Activated B cell treated with CpG ODN at 0.5 μM for 24 hours (primary cell): ENCODE measurements at regions not wholly inside any gene's neighbourhood (a gene's known extent, or its start where the extent isn't known, plus 50 kb on each side); places are given as distances from the start of the nearest gene placed in this dataset.

Experiments used
- ATAC-seq: fragments of 200-7000 bp; cut with Tn5 transposase; one replicate; pipeline ENCODE4 v1.10.0; 2021; ENCODE audit warnings: low read depth, mild to moderate bottlenecking, moderate library complexity
- CTCF ChIA-PET: fragments of 350-600 bp; sonication (Branson Sonifier 250); formaldehyde crosslinking; loops from one replicate; lab custom pipeline; 2021; ENCODE audit warnings: antibody characterized with exemption; lab: Charles Lee
- POLR2A ChIA-PET: fragments of 350-600 bp; sonication (Branson Sonifier 250); formaldehyde crosslinking; loops from one replicate; lab custom pipeline; 2021; ENCODE audit warnings: antibody characterized with exemption; lab: Charles Lee
- DNase-seq: peaks from one replicate; pipeline ENCODE4 v3.0.0; 2022
- H3K27ac Mint-ChIP-seq: one replicate; pipeline ENCODE4 v1.8.0; 2020; ENCODE audit warnings: mixed read lengths
- H3K27me3 Mint-ChIP-seq: one replicate; pipeline ENCODE4 v1.8.0; 2021; ENCODE audit warnings: mixed read lengths
- H3K36me3 Mint-ChIP-seq: one replicate; pipeline ENCODE4 v1.8.0; 2021; ENCODE audit warnings: low read depth, mixed read lengths
- H3K4me1 Mint-ChIP-seq: one replicate; pipeline ENCODE4 v1.8.0; 2021; ENCODE audit warnings: mixed read lengths
- H3K4me3 Mint-ChIP-seq: one replicate; pipeline ENCODE4 v1.8.0; 2020; ENCODE audit warnings: mild to moderate bottlenecking, mixed read lengths
- H3K9me3 Mint-ChIP-seq: one replicate; pipeline ENCODE4 v1.8.0; 2020; ENCODE audit warnings: mixed read lengths
- intact Hi-C: fragments of 100-400 bp; cut with micrococcal nuclease; formaldehyde crosslinking; loops from one replicate; pipeline ENCODE4 v1.15.1; 2024
- TF ChIP-seq, protein P1 (sequence below): fragments of 200-600 bp; IDR thresholded peaks from one replicate; pipeline ENCODE4 v1.8.0; 2022; ENCODE audit warnings: antibody characterized with exemption, mild to moderate bottlenecking

DNA sequence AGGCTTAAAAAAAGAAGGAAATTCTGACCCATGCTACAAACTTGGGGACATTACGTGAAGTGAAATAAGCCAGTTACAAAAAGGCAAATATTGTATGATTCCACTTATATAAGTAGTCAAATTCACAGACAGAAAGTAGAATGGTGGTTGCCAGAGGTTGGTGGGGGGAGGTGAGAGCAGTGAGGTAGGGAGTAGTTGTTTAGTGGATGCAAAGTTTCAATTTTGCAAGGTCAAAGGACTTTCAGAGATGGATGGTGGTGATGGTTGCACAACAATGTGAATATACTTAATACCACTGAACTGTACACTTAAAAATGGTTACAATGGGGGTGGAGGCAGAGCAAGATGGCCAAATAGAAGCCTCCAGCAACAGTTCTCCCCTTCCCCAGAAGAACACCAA is 86.2 kb upstream of the PLXNC1 start:
- Mint-ChIP-seq H3K27ac (no peak overlapping the region), H3K4me1 (no peaks in the 10 kb centered on the region), H3K27me3 (peaks cover 1% of the 10 kb centered on the region), H3K9me3 (no peaks in the 10 kb centered on the region), H3K36me3 (no peaks in the 10 kb centered on the region), H3K4me3 (no peak overlapping the region)
- ATAC-seq, result no peak
- no peak for DNase-seq
- TF ChIP-seq, protein P1, sequence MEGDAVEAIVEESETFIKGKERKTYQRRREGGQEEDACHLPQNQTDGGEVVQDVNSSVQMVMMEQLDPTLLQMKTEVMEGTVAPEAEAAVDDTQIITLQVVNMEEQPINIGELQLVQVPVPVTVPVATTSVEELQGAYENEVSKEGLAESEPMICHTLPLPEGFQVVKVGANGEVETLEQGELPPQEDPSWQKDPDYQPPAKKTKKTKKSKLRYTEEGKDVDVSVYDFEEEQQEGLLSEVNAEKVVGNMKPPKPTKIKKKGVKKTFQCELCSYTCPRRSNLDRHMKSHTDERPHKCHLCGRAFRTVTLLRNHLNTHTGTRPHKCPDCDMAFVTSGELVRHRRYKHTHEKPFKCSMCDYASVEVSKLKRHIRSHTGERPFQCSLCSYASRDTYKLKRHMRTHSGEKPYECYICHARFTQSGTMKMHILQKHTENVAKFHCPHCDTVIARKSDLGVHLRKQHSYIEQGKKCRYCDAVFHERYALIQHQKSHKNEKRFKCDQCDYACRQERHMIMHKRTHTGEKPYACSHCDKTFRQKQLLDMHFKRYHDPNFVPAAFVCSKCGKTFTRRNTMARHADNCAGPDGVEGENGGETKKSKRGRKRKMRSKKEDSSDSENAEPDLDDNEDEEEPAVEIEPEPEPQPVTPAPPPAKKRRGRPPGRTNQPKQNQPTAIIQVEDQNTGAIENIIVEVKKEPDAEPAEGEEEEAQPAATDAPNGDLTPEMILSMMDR, result no peak
- ChIA-PET CTCF (no interaction called here), POLR2A (no interaction called here)
- intact Hi-C loops, result no loop called here

- H3K36me3 Mint-ChIP-seq, result no peaks in the 10 kb centered on the region
- ChIA-PET POLR2A (no interaction called here), CTCF (no interaction called here)
- peaks cover 1% of the 10 kb centered on the region for H3K27me3 Mint-ChIP-seq
- ATAC-seq, result no peak
- no peak overlapping the region for H3K4me3 Mint-ChIP-seq
- H3K9me3 Mint-ChIP-seq, result no peaks in the 10 kb centered on the region
- intact Hi-C loops, result no loop called here
- no peak overlapping the region for H3K27ac Mint-ChIP-seq
- TF ChIP-seq, protein P1, result no peak
- no peaks in the 10 kb centered on the region for H3K4me1 Mint-ChIP-seq
- DNase-seq, result no peak
These were observed 85.4 kb upstream of the PLXNC1 start for GRCh38 chr12:94062796-94063635.

GRCh38 chr12:94070520-94070919 is 77.9 kb upstream of the PLXNC1 start:
- Mint-ChIP-seq H3K27ac (no peak overlapping the region), H3K4me1 (no peaks in the 10 kb centered on the region), H3K36me3 (no peaks in the 10 kb centered on the region), H3K4me3 (no peak overlapping the region), H3K27me3 (peaks cover 9% of the 10 kb centered on the region), H3K9me3 (peaks cover 7% of the 10 kb centered on the region)
- CTCF ChIA-PET, result no interaction called here
- POLR2A ChIA-PET, result no interaction called here
- ATAC-seq (no peak), DNase-seq (no peak)
- intact Hi-C loops, result no loop called here
- TF ChIP-seq, protein P1, result no peak

GRCh38 chr12:94071258-94071657 is 77.1 kb upstream of the PLXNC1 start:
- Mint-ChIP-seq H3K9me3 (peaks cover 9% of the 10 kb centered on the region), H3K27ac (no peak overlapping the region), H3K27me3 (peaks cover 13% of the 10 kb centered on the region), H3K4me1 (no peaks in the 10 kb centered on the region), H3K4me3 (no peak overlapping the region), H3K36me3 (no peaks in the 10 kb centered on the region)
- intact Hi-C loops, result no loop called here
- TF ChIP-seq, protein P1, result no peak
- DNase-seq (no peak), ATAC-seq (no peak)
- ChIA-PET CTCF (interaction anchor here (0.9 kb wide), 1 partner anchor 31 kb away, joined by 3 read pairs; no protein-coding TSS in a partner anchor), POLR2A (no interaction called here)

DNA sequence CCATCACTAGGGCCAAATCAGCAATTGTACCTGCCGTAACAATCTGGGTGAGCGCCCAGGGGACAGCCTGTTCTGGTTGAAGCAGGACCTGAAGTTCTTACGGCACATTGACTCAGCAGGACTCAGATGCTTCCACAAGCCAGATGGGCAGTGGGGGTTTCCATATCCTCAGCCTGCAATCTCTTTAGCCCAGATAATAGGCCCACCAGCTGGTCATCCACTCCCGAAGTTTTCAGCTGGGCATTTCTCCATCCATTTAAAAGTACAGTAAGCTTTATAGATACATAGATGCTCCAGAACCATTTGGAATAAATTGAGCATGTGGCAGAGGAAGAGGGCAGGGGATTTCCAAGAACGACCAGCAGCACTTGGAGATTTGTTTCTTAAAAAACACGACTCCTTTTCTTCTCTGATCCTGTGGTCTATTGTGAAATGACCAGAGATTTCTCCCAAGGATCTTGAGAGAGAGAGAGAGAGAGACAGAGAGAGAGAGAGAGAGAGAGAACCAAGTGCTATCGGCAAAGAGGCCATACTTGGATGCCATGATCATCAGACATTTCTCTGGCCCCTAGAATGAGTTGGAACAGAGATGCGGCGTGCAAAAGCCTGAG is 74.8 kb upstream of the PLXNC1 start:
- Mint-ChIP-seq H3K4me3 (no peak overlapping the region), H3K27me3 (peaks cover 21% of the 10 kb centered on the region), H3K9me3 (peaks cover 8% of the 10 kb centered on the region), H3K36me3 (no peaks in the 10 kb centered on the region), H3K4me1 (no peaks in the 10 kb centered on the region), H3K27ac (no peak overlapping the region)
- intact Hi-C loops, result no loop called here
- DNase-seq (no peak), ATAC-seq (no peak)
- TF ChIP-seq, protein P1, result no peak
- ChIA-PET CTCF (no interaction called here), POLR2A (no interaction called here)
